ENCODE measurements at regions not wholly inside any gene's neighbourhood (a gene's known extent, or its start where the extent isn't known, plus 50 kb on each side); places are given as distances from the start of the nearest gene placed in this dataset.

DNA sequence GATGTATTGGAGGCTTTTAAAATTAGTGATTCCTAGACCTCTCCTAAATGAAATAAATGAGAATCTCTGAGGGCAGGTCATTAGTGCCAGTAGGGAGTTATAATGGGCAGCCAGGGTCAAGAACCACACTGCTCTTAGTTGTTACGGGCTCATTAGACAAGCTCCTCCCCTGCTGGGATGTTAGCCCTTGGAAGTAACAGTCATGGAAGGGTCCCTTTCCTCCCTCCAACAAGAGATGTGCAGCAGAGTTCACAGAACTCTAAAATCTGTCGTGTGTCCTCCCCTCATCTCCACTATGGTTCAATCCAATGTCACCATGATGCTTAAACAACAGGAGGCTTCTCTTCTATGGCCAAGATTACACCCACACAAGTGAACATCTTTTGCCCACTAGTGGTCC lies 419.5 kb downstream of the INSC start:
- no peak overlapping the region for H3K4me3 ChIP-seq (ENCODE audit: low read depth, low read length)
- ChIA-PET POLR2A (no interaction called here), CTCF (no interaction called here)
- no peak for DNase-seq (ENCODE audit: low read depth, low spot score)
- TF ChIP-seq CTCF (IDR thresholded peaks at IDR 0.05; ENCODE audit: insufficient read depth, low read length, missing control alignments), result no peak

- CTCF ChIA-PET, result no interaction called here
- H3K4me3 ChIP-seq (ENCODE audit: low read depth, low read length), result no peak overlapping the region
- POLR2A ChIA-PET, result no interaction called here
- no peak for TF ChIP-seq CTCF (IDR thresholded peaks at IDR 0.05; ENCODE audit: insufficient read depth, low read length, missing control alignments)
- no peak for DNase-seq (ENCODE audit: low read depth, low spot score)
Observed at GRCh38 chr11:15535414-15535813, 420.7 kb downstream of the INSC start.

DNA sequence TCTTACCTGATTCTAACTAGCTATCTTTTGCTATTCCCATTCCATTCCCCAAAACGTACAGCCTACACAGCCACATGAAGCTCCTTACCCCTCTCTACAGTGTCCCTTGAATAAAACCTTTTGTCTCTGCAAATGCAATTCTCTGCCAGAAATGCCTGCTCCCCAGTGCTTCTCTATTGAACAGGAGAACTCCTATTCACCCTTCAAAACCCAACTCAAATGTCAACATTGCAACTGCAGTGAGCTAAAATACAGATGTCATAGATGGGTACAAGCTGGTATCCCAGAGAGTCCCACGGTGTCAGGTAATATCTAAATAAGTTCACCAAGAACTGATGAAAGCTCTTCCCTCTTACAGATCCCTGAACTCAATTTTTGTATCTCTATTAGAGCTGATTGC lies 421.7 kb downstream of the INSC start:
- no peak for DNase-seq (ENCODE audit: low read depth, low spot score)
- ChIA-PET CTCF (no interaction called here), POLR2A (no interaction called here)
- TF ChIP-seq CTCF (IDR thresholded peaks at IDR 0.05; ENCODE audit: insufficient read depth, low read length, missing control alignments), result no peak
- H3K4me3 ChIP-seq (ENCODE audit: low read depth, low read length), result no peak overlapping the region

DNA sequence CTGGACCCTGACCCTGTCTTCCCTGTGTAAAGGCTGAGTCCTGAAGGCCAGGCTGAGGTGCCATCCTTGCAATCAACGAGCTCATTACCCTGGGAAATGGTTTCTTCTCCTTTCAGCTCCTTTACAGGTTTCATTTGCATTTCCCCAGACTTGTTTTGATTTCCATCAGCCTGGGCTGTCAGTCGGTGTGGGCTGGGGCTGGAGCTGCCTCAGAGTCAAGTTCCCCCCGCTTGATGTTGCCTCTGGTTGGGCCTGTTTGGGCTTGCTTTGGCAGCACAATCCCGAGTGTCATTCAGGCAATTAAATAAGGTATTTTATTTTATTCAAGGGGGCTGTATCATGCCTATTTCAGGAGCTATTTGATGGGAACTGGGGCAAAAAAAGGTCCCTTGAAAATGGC lies 424.9 kb downstream of the INSC start:
- ChIA-PET POLR2A (no interaction called here), CTCF (no interaction called here)
- no peak for TF ChIP-seq CTCF (IDR thresholded peaks at IDR 0.05; ENCODE audit: insufficient read depth, low read length, missing control alignments)
- DNase-seq (ENCODE audit: low read depth, low spot score), result no peak
- no peak overlapping the region for H3K4me3 ChIP-seq (ENCODE audit: low read depth, low read length)

DNA sequence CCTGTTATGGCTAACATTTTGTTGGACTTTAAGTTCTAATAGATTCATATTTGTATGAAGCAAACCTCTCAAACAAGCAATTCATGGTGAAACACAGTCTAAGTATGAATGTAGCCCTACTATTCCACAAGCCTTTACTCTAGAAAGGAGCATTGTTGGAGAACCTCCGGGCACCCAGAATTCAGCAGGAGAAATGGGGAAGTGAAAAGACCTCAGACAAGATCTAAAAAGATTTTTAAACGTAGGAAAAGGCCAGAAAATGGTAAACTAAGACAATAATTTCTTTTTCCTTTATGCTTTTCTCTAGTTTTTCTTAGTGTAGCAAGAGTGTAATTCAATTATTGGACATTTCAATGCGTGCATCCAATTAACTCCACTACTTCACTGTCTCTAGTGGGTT lies 426.4 kb downstream of the INSC start:
- DNase-seq (ENCODE audit: low read depth, low spot score), result no peak
- POLR2A ChIA-PET, result no interaction called here
- no peak for TF ChIP-seq CTCF (IDR thresholded peaks at IDR 0.05; ENCODE audit: insufficient read depth, low read length, missing control alignments)
- no peak overlapping the region for H3K4me3 ChIP-seq (ENCODE audit: low read depth, low read length)
- CTCF ChIA-PET, result no interaction called here

- CTCF ChIA-PET, result no interaction called here
- no peak for DNase-seq (ENCODE audit: low read depth, low spot score)
- no peak for TF ChIP-seq CTCF (IDR thresholded peaks at IDR 0.05; ENCODE audit: insufficient read depth, low read length, missing control alignments)
- POLR2A ChIA-PET, result no interaction called here
- no peak overlapping the region for H3K4me3 ChIP-seq (ENCODE audit: low read depth, low read length)
Observed at GRCh38 chr11:15544353-15544752, 429.6 kb downstream of the INSC start.
